Tongue (tissue), 1 donor: ENCODE measurements at regions not wholly inside any gene's neighbourhood (a gene's known extent, or its start where the extent isn't known, plus 50 kb on each side); places are given as distances from the start of the nearest gene placed in this dataset.

Source experiments
- DNase-seq: peaks from one replicate; pipeline ENCODE4 v3.0.0-alpha.2; 2015

DNA sequence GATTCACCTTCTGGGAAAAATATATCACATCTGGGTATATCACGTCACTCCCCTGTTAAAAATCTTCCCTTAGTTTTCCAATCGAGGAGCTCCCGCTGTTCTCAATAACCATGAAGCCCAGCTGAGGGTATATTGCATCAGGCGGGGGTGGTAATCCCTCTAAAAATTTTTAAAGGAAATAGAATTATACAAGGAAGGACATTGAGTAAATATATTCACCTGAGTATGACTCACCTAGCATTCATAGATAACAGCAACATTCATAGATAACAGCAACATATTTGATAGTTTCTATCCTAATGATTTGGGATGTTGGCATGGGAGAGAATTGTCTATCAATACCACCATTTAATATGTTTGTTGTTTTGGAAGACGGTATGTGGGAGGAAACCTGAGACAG is 473.6 kb downstream of the RMST start:
- DNase-seq: no peak

DNA sequence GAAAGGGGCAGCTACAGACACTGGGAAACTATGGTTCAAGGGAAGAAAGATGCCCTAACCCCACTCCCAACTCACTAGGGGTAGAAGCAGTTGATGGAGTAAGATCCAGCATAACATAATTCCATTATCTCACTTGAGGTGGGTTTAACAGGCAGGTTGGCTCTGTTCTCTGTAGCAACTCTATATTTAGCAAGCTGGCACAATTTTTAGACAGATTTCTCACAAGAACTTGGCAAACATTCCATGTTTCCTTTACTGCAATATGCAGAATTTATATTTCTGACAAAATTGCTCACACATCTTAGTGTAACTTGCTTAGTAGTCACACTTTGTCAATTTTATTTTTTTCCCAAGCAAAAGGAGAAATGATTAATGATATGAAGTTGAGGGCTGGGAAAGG is 475.4 kb downstream of the RMST start:
- no peak for DNase-seq

DNA sequence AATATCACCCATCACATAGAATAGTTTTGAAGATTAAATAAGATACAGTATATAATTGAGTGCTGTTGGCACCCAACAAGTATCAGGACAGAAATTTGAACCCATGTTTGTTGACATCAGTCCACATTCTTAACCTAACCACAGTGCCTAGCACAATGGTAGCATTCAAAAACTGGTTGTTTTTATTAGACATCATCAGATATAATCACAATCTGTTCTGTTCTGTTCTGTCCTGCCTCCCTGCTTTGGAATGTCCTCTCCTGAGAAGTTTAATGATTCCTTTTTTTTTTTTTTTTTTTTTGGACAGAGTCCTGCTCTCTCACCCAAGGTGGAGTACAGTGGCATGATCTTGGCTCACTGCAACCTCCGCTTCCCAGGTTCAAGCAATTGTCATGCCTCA is 476.6 kb downstream of the RMST start:
- no peak for DNase-seq

DNA sequence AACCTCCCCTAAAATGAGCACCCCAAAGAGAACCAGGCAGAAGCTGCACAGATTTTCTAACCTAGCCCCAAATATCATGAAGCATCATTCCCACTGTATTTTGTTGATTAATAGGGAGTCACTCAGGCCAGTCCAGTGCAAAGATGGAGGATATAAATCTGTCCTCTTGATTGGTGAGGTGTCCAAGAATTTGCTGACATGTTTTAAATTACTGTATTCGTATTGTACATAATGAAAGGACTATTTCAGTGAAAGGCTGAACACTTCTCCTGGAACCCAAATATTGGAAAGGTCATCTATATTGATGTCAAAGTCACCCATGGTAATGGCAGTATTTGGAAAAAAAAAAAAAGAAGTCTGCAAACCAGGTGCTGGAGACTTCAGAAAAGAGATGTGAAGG is 477.5 kb downstream of the RMST start:
- DNase-seq: no peak

DNA sequence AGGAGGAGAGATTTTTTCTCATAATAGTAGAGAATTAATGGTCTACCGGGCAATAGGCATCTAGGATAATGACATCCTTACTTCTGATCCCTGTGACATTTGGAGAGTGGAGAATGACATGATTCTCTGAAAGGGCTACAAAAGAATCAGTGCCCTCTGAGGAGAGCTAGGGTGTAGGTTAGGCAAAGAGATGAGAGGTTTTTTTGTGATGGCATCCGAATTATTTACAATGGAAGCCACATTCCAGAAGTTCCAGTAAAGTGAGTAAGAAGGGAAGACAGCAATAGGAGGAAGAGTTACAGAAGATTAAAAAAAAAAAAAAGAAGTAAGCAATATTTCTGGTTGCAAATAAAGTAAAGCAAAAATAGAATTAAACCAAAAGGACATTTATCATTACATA is 478.0 kb downstream of the RMST start:
- no peak for DNase-seq

DNA sequence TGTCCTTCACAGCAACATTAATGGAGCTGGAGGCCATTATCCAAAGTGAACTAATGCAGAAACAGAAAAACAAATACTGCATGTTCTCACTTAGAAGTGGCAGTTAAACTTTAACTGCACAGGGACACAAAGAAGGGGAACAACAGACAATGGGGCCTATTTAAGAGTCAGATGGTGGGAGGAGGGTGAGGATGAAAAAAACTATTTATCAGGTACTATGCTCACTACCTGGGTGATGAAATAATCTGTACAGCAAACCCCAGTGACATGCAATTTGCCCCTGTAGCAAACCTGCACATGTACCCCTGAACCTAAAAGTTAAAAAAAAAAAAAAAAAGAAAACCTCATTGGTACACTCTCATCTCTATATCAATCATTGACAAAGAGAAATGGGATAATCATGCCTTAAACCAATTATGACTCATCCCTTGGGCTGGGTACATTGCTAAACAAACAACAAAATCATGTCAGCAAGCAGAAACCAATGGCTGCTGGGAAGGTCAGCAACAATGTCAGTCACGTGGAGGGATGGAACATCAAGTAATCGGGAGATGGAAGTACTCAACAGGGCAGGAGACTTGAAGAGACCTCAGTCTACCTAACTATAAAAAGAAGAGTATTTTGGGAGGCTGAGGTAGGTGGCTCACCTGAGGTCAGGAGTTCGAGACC is 479.2 kb downstream of the RMST start:
- DNase-seq: no peak

DNA sequence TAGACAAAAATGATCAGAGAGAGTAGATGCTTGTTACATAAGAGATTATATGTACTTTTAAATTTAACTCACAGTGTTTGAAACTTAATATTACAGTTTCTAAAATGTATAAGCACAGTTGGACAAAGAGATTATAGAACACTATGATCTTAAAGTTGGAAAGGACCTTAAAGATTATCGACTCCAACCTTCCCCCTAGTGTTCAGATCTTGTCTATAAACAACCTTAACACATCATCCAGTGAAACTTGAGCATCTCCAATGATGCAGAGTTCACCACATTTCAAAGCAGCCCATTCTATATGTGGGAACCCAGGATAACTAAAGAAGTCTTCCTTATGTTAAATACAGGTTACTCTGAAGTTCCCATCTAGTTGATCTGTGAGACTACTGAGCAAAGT is 480.8 kb downstream of the RMST start:
- DNase-seq: no peak

DNA sequence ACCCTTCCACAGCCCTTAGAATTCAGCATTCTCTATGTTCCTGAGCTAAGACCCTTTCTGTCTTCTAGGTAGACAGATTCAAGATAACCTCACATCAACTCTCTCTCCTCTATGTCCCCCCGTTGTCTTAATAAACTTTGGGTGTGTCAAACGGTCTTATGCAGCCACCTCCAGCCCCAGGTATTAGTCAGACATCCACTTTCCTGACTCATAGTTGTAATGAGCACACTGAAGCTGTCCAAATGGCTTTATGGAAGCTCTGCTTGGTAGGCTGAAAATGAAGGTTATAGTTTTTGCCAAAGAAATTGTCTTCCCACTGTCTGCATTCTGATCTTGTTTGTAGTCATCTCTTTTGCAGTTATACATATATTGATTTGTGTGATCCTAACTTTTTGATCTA is 482.0 kb downstream of the RMST start:
- no peak for DNase-seq

DNA sequence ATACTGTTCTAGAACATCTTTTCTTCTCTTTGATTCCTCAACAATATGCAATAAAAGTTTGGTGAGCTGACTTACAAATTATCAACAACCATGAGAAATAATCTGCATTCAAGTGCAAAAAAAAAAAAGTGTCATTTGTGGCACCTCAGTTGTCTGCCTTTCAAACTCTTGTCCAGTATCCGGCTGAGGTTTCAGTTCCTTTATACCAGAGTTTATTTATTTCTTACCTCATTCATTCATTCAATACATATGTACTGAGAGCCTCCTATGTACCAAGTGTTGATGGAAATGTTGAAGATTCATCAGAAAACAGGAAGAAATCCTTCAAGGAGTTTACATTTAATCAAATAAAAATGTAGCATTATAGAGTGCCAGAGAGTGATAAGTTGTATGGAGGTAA is 484.1 kb downstream of the RMST start:
- no peak for DNase-seq

DNA sequence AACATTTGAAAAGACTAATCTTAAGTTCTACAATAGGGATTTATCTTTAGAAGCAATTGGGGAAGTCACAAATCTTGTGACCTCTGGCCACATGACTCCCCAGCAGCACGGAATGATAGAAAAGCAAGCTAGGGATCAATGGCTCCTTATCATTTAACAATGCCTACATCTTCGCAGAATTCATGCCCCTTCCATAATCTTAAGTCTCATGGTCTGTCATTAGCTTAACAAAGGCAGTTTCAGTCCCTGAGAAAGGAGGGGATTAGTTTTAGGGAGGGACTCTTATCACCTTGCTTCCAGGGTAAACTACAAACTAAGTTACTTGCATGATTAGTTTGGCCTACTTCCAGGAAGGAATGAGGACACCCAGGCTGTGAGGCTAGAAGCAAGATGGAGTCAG is 486.0 kb downstream of the RMST start:
- no peak for DNase-seq

DNA sequence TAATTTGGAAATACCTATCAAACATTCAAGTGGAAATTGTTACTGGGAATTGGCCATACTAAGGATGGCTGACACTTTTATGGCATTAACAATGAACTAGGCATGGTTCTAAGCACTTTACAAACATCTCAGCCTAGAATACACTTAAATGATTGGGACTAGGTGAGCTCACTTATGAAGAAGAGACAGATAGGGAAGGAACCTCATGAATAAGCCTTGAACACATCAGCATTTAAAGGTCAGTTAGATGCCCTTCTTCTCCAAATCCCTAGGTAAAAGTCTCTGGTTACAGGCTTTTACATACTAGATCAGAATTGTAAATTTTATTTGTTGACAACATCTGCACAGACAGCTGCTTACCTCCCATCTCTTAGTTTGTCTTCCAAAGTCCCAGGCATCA is 488.6 kb downstream of the RMST start:
- DNase-seq: no peak

DNA sequence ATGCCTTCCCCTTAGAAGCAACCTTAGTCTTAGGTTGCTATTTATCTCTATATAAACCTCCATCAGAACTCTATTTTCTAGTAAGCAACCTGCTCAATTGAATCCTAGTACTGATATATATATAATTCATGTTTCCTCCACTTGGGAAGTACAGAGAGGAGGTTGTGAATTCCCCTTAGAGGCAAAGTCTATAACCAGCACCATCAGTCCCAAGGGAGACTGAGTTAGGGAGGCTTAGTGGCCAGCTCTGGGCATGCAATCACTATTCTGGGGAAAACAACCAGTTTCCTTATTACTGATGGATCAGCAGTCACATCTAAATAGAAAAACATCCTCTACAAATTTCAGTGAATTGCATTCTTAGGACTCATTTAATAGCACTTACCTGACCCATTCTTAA is 489.1 kb downstream of the RMST start:
- no peak for DNase-seq

DNA sequence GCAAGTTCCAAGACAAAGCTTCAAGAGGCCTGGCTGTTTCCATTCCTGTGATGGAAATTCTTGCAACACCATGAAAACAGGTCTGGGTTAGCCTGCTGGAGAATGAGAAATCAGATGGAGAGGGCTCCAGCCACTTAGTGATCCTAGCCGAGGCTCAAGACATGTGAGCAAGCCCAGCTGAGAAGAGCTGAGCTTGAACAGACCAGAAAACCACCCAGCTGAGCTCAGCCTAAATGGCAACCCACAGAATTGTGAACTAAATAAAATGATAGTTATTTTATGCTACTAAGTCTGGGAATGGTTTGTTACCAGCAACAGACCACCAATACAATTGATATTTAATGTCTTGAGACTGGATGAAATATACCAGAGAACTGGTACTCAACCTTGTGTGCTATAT is 494.5 kb downstream of the RMST start:
- DNase-seq: no peak

DNA sequence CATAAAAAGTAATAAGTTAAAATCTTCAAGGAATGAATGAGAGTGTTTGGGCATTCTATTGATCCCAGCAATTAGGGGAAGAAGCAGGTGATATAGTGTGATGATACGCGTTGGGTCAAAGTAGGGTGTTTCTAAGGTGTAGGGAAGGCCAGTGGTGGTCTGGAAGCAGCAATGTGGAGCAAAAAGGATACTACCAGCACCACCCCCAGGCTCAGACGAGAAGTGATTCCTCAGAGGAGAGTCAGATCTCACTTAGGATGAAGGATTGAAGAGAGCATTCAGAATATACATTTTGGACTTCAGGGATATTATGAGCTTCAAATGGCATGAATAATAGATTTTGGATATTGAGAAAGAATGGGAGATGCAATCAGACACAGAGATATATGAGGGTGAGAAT is 497.6 kb downstream of the RMST start:
- no peak for DNase-seq

DNA sequence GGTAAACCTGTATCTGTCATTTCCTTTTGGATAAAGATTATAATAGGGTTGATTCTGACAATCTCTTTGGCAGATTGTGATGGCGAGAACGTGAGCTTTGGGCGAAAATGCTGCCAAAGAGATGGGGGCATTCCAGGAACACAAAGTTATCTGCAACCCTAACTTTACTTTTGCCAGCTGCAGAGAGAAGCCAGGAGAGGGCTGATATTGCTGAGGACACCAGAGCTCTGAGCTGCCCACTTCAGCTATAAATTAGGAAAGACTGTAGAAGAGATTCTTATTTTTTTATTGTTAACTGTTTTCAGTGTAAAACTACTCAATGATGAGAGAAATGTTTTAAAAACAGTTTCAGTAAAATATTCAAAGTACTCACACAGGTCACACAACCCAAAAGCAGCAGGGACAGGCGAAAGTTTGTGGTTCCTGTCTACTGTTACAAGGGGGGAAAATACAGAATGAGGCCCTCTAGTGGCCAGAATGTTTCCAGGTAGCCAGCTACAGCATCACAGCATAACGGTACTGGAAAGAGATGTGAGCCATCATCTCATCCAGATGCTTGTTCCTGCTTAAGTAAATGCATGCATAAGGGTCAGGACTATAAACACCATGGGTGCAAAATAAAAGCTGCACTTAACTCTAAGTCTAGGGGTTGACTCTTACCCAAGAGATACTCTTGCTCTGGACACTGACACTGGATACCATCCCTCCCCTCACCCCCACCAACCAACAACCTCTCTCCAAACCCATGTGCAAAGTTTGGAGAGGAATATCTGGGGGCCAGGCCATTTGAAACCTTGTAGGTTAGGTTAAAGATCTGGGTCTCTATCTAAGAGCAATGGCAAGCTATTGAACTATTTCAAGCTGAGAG is 498.4 kb downstream of the RMST start:
- peak; percentile 15 for DNase-seq

DNA sequence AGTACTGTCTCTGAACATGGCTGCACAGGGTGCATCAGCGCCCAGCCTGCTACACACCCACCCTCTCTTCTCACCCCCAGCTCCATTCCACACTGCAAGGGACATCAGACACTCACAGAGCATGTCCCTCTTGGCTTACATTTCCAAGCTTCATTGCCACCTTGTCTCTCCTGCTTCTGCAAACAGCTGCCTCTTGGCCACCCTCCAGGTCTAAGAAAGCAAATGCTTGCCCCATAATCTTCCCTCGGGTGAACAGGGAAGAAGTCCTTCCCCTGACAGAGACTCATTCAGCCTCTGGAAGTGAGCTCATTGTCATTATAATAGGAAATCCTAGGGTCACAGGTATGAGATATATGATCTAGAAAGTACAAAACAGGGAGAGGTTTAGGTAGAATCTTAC is 505.2 kb downstream of the RMST start:
- DNase-seq: peak; percentile 15

DNA sequence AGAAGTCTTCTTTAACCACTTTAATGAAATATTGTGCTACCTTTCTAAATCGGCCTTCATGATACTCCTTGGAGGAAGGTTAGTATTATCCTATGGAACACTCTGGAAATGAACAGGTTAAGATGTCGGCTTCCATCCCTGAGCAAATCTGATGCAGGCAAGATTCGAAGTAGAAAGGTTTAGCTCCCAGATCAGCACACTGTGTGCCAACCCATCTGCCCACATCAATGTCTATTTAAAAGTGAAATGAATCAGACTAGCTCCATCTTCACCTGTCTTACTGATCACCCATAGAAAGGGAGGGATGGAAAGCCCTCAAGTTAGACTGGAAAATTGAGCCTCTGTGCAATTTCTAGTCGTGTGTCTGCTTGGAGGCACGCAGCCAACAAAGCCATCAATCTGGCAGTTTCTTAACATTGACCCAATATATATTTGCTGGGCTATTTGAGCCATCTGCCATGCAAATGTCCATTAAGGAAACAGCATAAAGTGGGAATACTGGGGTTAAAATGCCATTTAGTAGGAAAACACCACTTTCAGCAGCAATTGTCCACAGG is 506.1 kb downstream of the RMST start:
- DNase-seq: no peak

DNA sequence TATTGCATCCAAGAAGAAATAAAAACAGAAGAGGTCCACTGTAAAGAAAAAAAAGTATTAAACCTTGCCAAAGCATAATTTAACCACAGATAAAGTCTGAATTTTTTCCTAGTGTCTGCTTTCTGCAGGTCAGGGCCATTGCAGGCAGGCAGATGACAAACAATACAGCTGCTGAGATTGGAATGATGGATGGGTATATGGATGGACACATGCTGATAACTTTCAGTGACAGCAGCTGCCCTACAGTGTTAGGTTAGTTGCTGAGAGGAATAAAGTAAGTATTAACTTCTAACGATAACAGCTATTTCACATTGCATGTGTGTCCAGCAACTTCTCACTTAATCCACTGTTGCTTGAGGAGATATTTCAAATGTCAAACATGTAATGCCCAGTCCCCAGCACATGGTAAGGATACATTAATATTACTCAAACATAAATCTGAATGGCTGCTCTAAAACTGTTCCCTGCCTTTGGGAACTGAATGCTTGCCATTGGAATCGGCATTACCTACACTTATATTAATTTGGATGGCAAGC is 515.3 kb downstream of the RMST start:
- no peak for DNase-seq

DNA sequence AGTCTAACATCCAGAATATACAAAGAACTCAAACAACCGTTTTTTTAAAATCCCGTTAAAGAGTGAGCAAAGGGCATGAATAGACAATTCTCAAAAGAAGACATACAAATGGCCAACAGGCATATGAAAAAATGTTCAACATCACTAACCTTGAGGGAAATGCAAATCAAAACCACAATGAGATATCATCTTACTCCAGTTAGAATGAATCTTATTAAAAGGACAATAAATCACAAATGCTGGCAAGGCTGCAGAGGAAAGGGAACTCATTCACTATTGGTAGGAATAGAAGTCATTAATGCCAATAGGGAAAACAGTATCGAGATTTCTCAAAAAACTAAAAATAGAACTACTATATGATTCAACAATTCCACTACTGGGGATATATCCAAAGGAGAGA is 520.1 kb downstream of the RMST start:
- DNase-seq: no peak

DNA sequence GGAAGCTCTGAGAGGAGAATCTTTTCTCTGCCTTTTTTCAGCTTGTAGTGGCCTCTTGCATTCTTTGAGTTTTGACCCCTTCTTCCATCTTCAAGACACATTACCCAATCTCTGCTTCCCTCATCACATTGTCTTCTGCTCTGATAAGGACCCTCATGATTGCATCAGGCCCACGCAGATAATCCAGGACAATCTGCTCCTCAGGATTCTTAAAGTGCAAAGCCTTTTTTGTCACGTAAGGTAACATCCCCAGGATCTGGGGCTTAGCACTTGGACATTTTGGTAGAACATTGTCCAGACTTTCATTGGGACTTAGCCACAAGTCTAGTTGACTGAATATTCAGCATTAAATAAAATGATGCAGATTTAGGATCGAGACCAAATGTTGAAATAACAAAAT is 521.2 kb downstream of the RMST start:
- DNase-seq: no peak

DNA sequence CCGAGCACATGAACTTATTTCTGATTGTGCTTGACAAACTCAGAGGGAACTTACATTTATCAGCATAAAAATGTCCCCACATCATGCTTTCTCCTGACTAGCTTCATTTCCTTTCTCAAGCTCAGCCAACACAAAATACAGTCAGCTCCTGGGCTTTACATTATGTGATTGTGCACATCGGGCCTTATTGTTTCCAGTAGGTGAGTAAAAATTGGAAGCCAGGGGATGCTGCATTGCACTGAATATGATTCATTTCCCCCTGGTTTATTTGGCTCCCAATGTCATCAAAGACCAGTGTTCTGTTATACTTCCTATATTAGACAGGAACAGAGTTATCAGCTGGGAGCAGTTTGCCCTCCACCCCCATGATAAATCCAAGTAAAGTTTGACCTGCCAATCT is 521.8 kb downstream of the RMST start:
- no peak for DNase-seq

DNA sequence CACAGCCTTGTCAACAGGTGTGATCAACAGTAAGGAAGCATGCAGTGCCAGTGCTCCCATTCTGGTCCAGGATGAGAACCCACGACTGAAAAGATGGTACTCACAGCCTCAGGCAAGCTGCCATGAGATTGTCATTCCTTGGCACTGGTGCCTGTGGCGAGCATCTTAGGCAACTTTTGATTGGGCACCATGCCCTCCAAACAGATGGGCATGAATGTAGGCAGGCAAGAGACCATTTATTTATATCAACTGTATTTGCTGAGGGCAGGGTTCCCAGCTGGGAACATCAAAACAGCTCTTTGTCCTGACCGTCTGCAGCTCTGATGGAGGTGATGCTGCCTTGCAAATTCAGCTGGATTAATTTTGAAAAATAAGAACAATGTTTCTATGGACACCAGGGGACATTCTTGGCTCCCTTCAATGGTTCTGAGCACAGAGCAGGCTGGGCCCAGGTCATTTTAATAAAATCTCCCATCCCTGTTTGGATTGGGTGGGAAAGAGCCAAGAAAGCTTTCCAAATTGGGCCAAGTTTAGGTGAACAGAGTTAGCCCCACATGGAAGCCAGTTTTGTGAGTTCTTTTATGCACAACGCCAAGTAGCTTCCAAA is 522.5 kb downstream of the RMST start:
- no peak for DNase-seq

DNA sequence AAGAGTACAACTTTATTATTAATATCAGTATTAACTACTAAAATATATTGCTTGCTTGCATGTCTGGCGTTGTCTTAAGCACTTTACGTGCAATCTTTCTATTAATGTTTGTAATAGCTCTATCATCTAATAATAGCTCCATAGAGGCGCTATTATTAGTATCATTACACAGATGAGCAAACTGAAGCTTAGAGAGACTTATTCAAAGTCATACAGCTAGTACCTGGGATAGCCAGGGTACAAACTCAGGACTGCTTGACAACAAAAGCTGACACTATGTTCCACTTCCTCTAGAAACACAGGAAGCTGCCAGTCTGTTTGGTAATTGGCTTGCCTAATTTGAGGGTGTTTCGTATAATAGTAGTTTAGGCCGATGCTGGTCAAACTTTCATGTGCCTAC is 523.2 kb downstream of the RMST start:
- no peak for DNase-seq
